Fibroblast of the aortic adventitia (primary cell): ENCODE measurements at regions not wholly inside any gene's neighbourhood (a gene's known extent, or its start where the extent isn't known, plus 50 kb on each side); places are given as distances from the start of the nearest gene placed in this dataset.

Experiments
- DNase-seq: peaks from one replicate; pipeline ENCODE4 v3.0.0-alpha.2; 2010; ENCODE audit warnings: low read depth
- H3K4me3 ChIP-seq: 2 replicates; pipeline ENCODE4 v1.5.1; 2011; ENCODE audit warnings: low read depth, mild to moderate bottlenecking, control low read depth, low read length, moderate library complexity
- CTCF ChIP-seq: IDR thresholded peaks from 2 replicates; pipeline ENCODE4 v1.5.1; 2011; ENCODE audit warnings: mild to moderate bottlenecking, low read length, control low read depth, inconsistent platforms; ENCODE audit not compliant: insufficient read depth

DNA sequence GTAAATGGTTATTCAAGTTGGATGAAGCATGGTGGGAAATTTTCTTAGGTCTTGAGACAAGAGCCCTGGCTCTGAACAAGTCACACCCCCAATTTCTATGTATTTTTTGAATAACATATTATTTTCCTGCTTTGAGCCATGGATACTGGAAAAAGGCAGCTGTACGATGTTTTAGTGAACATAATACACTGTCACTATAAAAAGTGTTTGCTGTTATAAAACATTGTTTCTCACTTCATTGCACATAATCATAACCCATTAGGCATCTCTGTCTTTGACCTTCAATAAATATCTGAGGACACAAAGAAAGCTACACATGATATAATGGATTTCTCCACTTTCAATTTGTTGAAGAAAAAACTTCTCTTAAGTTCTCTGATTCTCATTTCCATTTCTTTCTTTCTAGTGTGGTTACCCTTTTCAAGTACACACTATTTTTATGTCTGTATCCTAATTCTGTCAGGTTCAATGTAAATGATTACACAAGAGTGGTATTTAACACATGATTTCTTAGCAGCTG lies 283.9 kb upstream of the SP8 start:
- no peak for DNase-seq
- no peak overlapping the region for H3K4me3 ChIP-seq
- no peak for TF ChIP-seq CTCF

DNA sequence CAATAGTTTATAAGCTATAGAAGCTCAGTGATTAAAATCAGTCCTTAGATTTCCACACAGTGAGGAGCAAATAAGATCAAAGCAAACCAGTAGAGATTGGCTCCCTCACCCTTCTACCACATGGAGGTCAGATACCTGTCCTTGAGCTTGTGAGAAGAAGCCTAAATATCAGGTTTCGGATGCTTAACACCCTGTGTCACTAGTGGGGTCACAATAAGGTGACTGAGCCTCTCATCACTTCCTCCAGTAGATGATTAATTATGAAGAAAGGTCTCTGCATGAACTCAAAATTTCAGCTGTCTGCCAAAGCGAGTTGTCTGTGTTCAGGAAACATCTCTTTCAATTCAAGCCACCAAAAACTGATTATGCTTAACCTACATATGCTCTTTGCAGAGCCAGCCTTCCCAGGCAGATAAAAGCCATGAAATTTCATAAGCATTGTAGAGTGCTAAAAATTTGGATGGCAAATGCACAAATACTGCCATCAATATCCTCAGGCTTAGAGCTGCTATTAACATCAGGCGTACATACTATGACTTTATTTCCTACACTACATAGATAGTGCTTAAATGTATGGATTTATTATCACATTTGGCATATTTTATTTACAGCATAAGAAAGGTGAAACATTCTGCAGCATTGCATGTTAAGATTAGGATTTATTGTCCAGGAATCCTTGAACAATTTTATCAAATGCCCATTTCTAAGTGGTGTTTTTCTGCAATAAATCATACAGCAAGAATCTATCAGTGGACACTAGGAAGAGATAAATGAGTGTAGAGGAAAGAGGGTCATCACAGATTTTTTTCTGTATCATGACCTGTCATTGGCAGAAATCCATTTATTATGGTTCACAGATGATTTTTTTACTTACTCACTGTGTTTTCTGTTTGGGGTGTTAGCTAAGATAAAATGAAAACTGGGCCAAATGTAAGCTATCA lies 285.1 kb upstream of the SP8 start:
- no peak overlapping the region for H3K4me3 ChIP-seq
- no peak for TF ChIP-seq CTCF
- no peak for DNase-seq

- H3K4me3 ChIP-seq = no peak overlapping the region
- DNase-seq = no peak
- no peak for TF ChIP-seq CTCF
These were observed 289.4 kb upstream of the SP8 start for GRCh38 chr7:21076054-21076453.

DNA sequence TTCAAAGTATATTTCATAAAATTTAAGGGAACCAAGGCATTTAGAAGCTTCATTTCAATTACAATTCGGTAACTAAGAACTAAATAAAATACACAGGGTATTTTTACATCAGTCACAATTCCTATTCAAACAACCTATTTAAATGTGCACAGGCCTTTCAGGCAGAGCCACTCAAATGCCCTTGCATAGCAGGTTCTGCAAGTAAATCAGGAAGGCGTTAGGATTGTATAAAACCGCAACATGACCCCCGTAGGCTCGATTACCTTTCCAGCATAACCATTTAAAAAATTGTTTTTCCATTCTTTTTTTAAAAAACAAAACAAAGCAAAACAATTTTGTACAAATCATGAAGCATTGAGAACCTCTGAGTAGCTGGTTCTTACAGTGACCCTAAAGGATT lies 289.9 kb upstream of the SP8 start:
- no peak overlapping the region for H3K4me3 ChIP-seq
- DNase-seq = no peak
- TF ChIP-seq CTCF = no peak

DNA sequence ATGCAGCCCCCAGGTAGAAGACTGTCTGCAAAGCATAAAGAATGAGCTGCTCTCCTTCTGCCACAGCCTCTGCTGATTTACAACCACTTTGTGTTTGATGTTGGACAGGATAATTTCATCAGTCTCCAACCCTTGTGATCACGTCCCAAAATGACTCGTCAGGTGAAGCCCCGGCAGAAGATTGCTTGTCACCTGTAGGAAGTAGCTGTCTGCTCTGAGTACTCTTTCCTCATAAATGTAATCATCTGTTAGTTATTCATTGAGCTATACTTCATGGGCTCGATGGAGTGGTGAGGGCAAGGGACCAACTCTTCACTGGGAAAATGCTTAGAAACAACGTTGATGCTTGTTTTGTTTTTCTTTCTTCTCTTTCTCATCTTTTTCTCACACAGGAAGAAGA lies 290.9 kb upstream of the SP8 start:
- DNase-seq = no peak
- H3K4me3 ChIP-seq = no peak overlapping the region
- TF ChIP-seq CTCF = no peak

- no peak overlapping the region for H3K4me3 ChIP-seq
- no peak for DNase-seq
- TF ChIP-seq CTCF = no peak
These were observed 297.6 kb upstream of the SP8 start for GRCh38 chr7:21084286-21084685.
